ENCODE measurements at regions not wholly inside any gene's neighbourhood (a gene's known extent, or its start where the extent isn't known, plus 50 kb on each side); places are given as distances from the start of the nearest gene placed in this dataset.
"Not testable (repeated sequence)": the region's sequence is repeated elsewhere in the genome, so short reads cannot be mapped to it uniquely, and the experiment has no call there.

DNA sequence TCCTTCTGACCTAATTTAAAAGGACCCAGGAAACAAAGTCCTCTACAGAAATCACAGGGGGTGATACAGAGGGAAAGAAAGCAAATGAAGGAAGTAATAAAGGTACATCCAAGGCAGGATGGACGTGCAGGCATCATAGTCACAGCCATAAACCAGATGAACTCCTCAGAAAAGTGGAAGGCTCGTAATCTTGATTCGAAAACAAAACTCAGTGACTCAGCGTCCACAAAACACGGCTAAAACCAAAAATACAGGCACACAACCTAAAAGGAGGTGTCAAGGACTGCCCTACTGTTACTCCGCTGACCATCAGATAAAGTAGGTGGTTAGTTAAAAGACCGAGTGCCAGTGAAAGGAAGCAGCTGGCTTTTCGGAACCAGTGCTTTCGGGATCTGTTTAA is 81.5 kb downstream of the TRIM69 start:
- not testable (repeated sequence) for H3K27me3 ChIP-seq (ENCODE audit: control insufficient read depth in 2 of 2, insufficient read depth in 2 of 2, low read length in 2 of 2); H3K36me3 ChIP-seq (ENCODE audit: control insufficient read depth in 2 of 2, insufficient read depth in 2 of 2, low read length in 2 of 2); H3K4me3 ChIP-seq (ENCODE audit: low read length in 2 of 2); H3K9me3 ChIP-seq (ENCODE audit: control insufficient read depth in 2 of 2, low read length in 2 of 2); H3K27ac ChIP-seq (ENCODE audit: low read depth in 2 of 2, low read length in 2 of 2); H3K9ac ChIP-seq (ENCODE audit: low read depth in 1 of 2, low read length in 2 of 2)
- peaks cover 8 to 13% of the 10 kb centered on the region in 2 donors for H3K4me1 ChIP-seq (ENCODE audit: control insufficient read depth in 2 of 2, insufficient read depth in 2 of 2, low read length in 2 of 2)

- H3K4me1 ChIP-seq (ENCODE audit: control insufficient read depth in 2 of 2, insufficient read depth in 2 of 2, low read length in 2 of 2); H3K27ac ChIP-seq (ENCODE audit: low read depth in 2 of 2, low read length in 2 of 2); H3K9me3 ChIP-seq (ENCODE audit: control insufficient read depth in 2 of 2, low read length in 2 of 2); H3K36me3 ChIP-seq (ENCODE audit: control insufficient read depth in 2 of 2, insufficient read depth in 2 of 2, low read length in 2 of 2); H3K9ac ChIP-seq (ENCODE audit: low read depth in 1 of 2, low read length in 2 of 2); H3K4me3 ChIP-seq (ENCODE audit: low read length in 2 of 2); H3K27me3 ChIP-seq (ENCODE audit: control insufficient read depth in 2 of 2, insufficient read depth in 2 of 2, low read length in 2 of 2): not testable (repeated sequence)
Measured at GRCh38 chr15:44819331-44819987, 83.1 kb downstream of the TRIM69 start.

DNA sequence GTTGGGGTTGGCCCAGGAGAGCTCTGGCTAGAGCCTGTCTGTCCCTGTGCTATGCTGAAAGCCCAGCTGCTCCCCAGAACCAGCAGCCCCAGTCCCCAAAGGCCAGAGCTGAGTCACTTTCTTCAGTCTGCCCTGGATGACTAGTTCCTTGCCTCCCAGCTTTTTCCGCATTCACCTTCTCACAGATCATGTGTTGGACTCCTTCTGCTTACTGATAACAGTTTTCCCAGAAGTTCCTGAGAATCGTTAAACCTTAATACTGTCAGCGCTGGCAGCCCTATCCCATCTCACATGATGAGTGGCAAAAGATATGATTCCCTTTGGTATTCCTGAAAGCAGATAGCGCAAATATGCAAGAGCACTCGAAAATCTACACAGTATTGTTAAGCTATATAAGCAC is 84.2 kb downstream of the TRIM69 start:
- not testable (repeated sequence) for H3K4me1 ChIP-seq (ENCODE audit: control insufficient read depth in 2 of 2, insufficient read depth in 2 of 2, low read length in 2 of 2); H3K27me3 ChIP-seq (ENCODE audit: control insufficient read depth in 2 of 2, insufficient read depth in 2 of 2, low read length in 2 of 2); H3K4me3 ChIP-seq (ENCODE audit: low read length in 2 of 2); H3K9me3 ChIP-seq (ENCODE audit: control insufficient read depth in 2 of 2, low read length in 2 of 2); H3K36me3 ChIP-seq (ENCODE audit: control insufficient read depth in 2 of 2, insufficient read depth in 2 of 2, low read length in 2 of 2); H3K27ac ChIP-seq (ENCODE audit: low read depth in 2 of 2, low read length in 2 of 2); H3K9ac ChIP-seq (ENCODE audit: low read depth in 1 of 2, low read length in 2 of 2)

DNA sequence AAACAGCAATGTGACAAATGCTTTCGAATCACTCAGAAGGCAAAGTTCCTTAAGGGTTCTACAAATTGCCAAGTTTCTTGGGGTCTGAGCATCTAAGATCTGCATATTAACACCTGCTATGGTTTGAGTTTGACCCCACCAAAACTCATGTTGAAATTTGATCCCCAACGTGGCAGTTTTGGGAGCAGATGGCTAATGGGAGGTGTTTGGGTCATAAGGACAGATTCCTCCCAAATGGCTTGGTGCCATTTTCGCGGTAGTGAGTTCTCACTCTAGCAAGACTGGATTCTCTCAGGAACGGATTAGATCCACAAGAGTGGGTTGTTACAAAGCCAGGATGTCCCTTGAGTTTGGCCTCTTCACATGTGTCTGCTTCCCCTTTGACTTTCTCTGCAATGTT is 84.6 kb downstream of the TRIM69 start:
- not testable (repeated sequence) for H3K27me3 ChIP-seq (ENCODE audit: control insufficient read depth in 2 of 2, insufficient read depth in 2 of 2, low read length in 2 of 2); H3K4me3 ChIP-seq (ENCODE audit: low read length in 2 of 2); H3K9ac ChIP-seq (ENCODE audit: low read depth in 1 of 2, low read length in 2 of 2); H3K27ac ChIP-seq (ENCODE audit: low read depth in 2 of 2, low read length in 2 of 2); H3K36me3 ChIP-seq (ENCODE audit: control insufficient read depth in 2 of 2, insufficient read depth in 2 of 2, low read length in 2 of 2); H3K4me1 ChIP-seq (ENCODE audit: control insufficient read depth in 2 of 2, insufficient read depth in 2 of 2, low read length in 2 of 2); H3K9me3 ChIP-seq (ENCODE audit: control insufficient read depth in 2 of 2, low read length in 2 of 2)

- not testable (repeated sequence) for H3K36me3 ChIP-seq (ENCODE audit: control insufficient read depth in 2 of 2, insufficient read depth in 2 of 2, low read length in 2 of 2); H3K27me3 ChIP-seq (ENCODE audit: control insufficient read depth in 2 of 2, insufficient read depth in 2 of 2, low read length in 2 of 2); H3K9me3 ChIP-seq (ENCODE audit: control insufficient read depth in 2 of 2, low read length in 2 of 2); H3K27ac ChIP-seq (ENCODE audit: low read depth in 2 of 2, low read length in 2 of 2); H3K4me3 ChIP-seq (ENCODE audit: low read length in 2 of 2); H3K4me1 ChIP-seq (ENCODE audit: control insufficient read depth in 2 of 2, insufficient read depth in 2 of 2, low read length in 2 of 2); H3K9ac ChIP-seq (ENCODE audit: low read depth in 1 of 2, low read length in 2 of 2)
Measured at GRCh38 chr15:44824277-44825145, 88.2 kb downstream of the TRIM69 start.

GRCh38 chr15:44826583-44826982 is 90.3 kb downstream of the TRIM69 start:
- H3K4me3 ChIP-seq (ENCODE audit: low read length in 2 of 2); H3K27me3 ChIP-seq (ENCODE audit: control insufficient read depth in 2 of 2, insufficient read depth in 2 of 2, low read length in 2 of 2); H3K9ac ChIP-seq (ENCODE audit: low read depth in 1 of 2, low read length in 2 of 2); H3K27ac ChIP-seq (ENCODE audit: low read depth in 2 of 2, low read length in 2 of 2); H3K36me3 ChIP-seq (ENCODE audit: control insufficient read depth in 2 of 2, insufficient read depth in 2 of 2, low read length in 2 of 2); H3K9me3 ChIP-seq (ENCODE audit: control insufficient read depth in 2 of 2, low read length in 2 of 2); H3K4me1 ChIP-seq (ENCODE audit: control insufficient read depth in 2 of 2, insufficient read depth in 2 of 2, low read length in 2 of 2): not testable (repeated sequence)

DNA sequence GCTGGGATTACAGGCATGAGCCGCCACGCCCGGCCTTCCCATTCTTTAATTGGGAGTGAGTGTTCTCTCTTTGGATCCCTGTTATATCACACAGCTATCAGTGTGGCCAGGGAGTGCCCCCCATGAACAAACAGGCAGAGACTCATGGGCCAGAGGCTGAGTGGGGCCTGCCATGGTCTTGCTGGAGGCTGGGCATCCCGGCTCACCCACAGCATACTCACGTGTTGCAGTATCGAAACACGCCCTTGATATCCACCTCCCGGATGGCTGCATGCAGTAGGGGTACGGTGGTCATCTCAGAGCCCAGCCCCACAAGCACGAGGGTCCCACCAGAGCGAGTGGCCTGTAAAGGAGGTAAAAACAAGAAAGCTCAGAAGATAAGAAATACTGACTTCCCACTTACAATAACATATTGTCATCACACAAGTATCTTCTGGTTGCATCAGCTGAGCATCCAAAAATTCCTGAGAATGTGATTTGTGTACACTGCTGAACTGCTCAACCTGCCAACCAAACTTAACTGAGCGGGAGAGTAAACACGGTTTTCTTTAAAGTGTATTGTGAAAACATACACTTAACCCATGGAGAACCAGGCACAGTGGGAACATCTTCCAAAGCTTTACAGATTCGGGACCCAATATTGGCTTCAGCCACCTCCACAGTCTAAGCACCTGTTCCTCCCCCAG is 92.0 kb downstream of the TRIM69 start:
- H3K27ac ChIP-seq (ENCODE audit: low read depth in 2 of 2, low read length in 2 of 2); H3K4me3 ChIP-seq (ENCODE audit: low read length in 2 of 2); H3K36me3 ChIP-seq (ENCODE audit: control insufficient read depth in 2 of 2, insufficient read depth in 2 of 2, low read length in 2 of 2); H3K4me1 ChIP-seq (ENCODE audit: control insufficient read depth in 2 of 2, insufficient read depth in 2 of 2, low read length in 2 of 2); H3K9me3 ChIP-seq (ENCODE audit: control insufficient read depth in 2 of 2, low read length in 2 of 2); H3K9ac ChIP-seq (ENCODE audit: low read depth in 1 of 2, low read length in 2 of 2); H3K27me3 ChIP-seq (ENCODE audit: control insufficient read depth in 2 of 2, insufficient read depth in 2 of 2, low read length in 2 of 2): not testable (repeated sequence)

GRCh38 chr15:44829150-44829549 is 92.8 kb downstream of the TRIM69 start:
- not testable (repeated sequence) for H3K27ac ChIP-seq (ENCODE audit: low read depth in 2 of 2, low read length in 2 of 2); H3K36me3 ChIP-seq (ENCODE audit: control insufficient read depth in 2 of 2, insufficient read depth in 2 of 2, low read length in 2 of 2); H3K9me3 ChIP-seq (ENCODE audit: control insufficient read depth in 2 of 2, low read length in 2 of 2)

GRCh38 chr15:44830692-44831408 is 94.5 kb downstream of the TRIM69 start:
- Histone ChIP-seq H3K27ac (ENCODE audit: low read depth in 2 of 2, low read length in 2 of 2) (peak overlapping the region; percentile 71 to 73), H3K9ac (ENCODE audit: low read depth in 1 of 2, low read length in 2 of 2) (peak overlapping the region in 1 of 2 donors; percentile 10)
- H3K9me3 ChIP-seq (ENCODE audit: control insufficient read depth in 2 of 2, low read length in 2 of 2): not testable (repeated sequence)

More at GRCh38 chr15:44829150-44829549, 92.8 kb downstream of the TRIM69 start:
- not testable (repeated sequence) for H3K27me3 ChIP-seq (ENCODE audit: control insufficient read depth in 2 of 2, insufficient read depth in 2 of 2, low read length in 2 of 2); H3K9ac ChIP-seq (ENCODE audit: low read depth in 1 of 2, low read length in 2 of 2); H3K4me1 ChIP-seq (ENCODE audit: control insufficient read depth in 2 of 2, insufficient read depth in 2 of 2, low read length in 2 of 2); H3K4me3 ChIP-seq (ENCODE audit: low read length in 2 of 2)

GRCh38 chr15:44831409-44831741 is 95.0 kb downstream of the TRIM69 start:
- peak overlapping the region; percentile 71 to 73 for H3K27ac ChIP-seq (ENCODE audit: low read depth in 2 of 2, low read length in 2 of 2)
- not testable (repeated sequence) for H3K27me3 ChIP-seq (ENCODE audit: control insufficient read depth in 2 of 2, insufficient read depth in 2 of 2, low read length in 2 of 2); H3K9ac ChIP-seq (ENCODE audit: low read depth in 1 of 2, low read length in 2 of 2); H3K36me3 ChIP-seq (ENCODE audit: control insufficient read depth in 2 of 2, insufficient read depth in 2 of 2, low read length in 2 of 2); H3K9me3 ChIP-seq (ENCODE audit: control insufficient read depth in 2 of 2, low read length in 2 of 2); H3K4me3 ChIP-seq (ENCODE audit: low read length in 2 of 2); H3K4me1 ChIP-seq (ENCODE audit: control insufficient read depth in 2 of 2, insufficient read depth in 2 of 2, low read length in 2 of 2)

More at GRCh38 chr15:44830692-44831408, 94.5 kb downstream of the TRIM69 start:
- not testable (repeated sequence) for H3K36me3 ChIP-seq (ENCODE audit: control insufficient read depth in 2 of 2, insufficient read depth in 2 of 2, low read length in 2 of 2); H3K27me3 ChIP-seq (ENCODE audit: control insufficient read depth in 2 of 2, insufficient read depth in 2 of 2, low read length in 2 of 2); H3K4me1 ChIP-seq (ENCODE audit: control insufficient read depth in 2 of 2, insufficient read depth in 2 of 2, low read length in 2 of 2); H3K4me3 ChIP-seq (ENCODE audit: low read length in 2 of 2)

Data from mucosa of rectum (tissue), 2 donors.